HG03095 (cell line): ENCODE measurements at regions not wholly inside any gene's neighbourhood (a gene's known extent, or its start where the extent isn't known, plus 50 kb on each side); places are given as distances from the start of the nearest gene placed in this dataset.
"Not testable (repeated sequence)": the region's sequence is repeated elsewhere in the genome, so short reads cannot be mapped to it uniquely, and the experiment has no call there.

ENCODE experiments used
- ATAC-seq: cut with Tn5 transposase; IDR thresholded peaks from one replicate; pipeline ENCODE4 v1.9.1; 2021; ENCODE audit warnings: moderate library complexity; ENCODE audit not compliant: unreplicated experiment

- no peak for ATAC-seq
These were observed 462.1 kb upstream of the DPP6 start for GRCh38 chr7:153590136-153590535.

- no peak for ATAC-seq
These were observed 461.6 kb upstream of the DPP6 start for GRCh38 chr7:153590571-153590970.

- ATAC-seq, result no peak
These were observed 444.8 kb upstream of the DPP6 start for GRCh38 chr7:153607354-153607753.

GRCh38 chr7:153616711-153617325 is 435.4 kb upstream of the DPP6 start:
- ATAC-seq, result no peak

GRCh38 chr7:153627323-153627722 is 424.9 kb upstream of the DPP6 start:
- ATAC-seq, result no peak

- no peak for ATAC-seq
These were observed 423.8 kb upstream of the DPP6 start for GRCh38 chr7:153628406-153628805.

GRCh38 chr7:153628825-153629224 is 423.4 kb upstream of the DPP6 start:
- no peak for ATAC-seq

- ATAC-seq, result no peak
These were observed 413.3 kb upstream of the DPP6 start for GRCh38 chr7:153638821-153639435.

GRCh38 chr7:153640586-153640985 is 411.6 kb upstream of the DPP6 start:
- ATAC-seq, result peak; percentile 77

- ATAC-seq, result no peak
These were observed 411.0 kb upstream of the DPP6 start for GRCh38 chr7:153641199-153641598.

GRCh38 chr7:153642989-153643388 is 409.2 kb upstream of the DPP6 start:
- ATAC-seq, result no peak

GRCh38 chr7:153657182-153657800 is 394.9 kb upstream of the DPP6 start:
- no peak for ATAC-seq

- no peak for ATAC-seq
These were observed 377.1 kb upstream of the DPP6 start for GRCh38 chr7:153675131-153675530.

GRCh38 chr7:153682628-153683027 is 369.6 kb upstream of the DPP6 start:
- ATAC-seq, result no peak

- no peak for ATAC-seq
These were observed 356.0 kb upstream of the DPP6 start for GRCh38 chr7:153696242-153696641.

- ATAC-seq, result no peak
These were observed 354.2 kb upstream of the DPP6 start for GRCh38 chr7:153698046-153698445.

GRCh38 chr7:153701678-153702077 is 350.5 kb upstream of the DPP6 start:
- ATAC-seq, result no peak

- ATAC-seq, result not testable (repeated sequence)
These were observed 328.3 kb upstream of the DPP6 start for GRCh38 chr7:153723892-153724291.

- ATAC-seq, result not testable (repeated sequence)
These were observed 320.7 kb upstream of the DPP6 start for GRCh38 chr7:153731504-153731903.

GRCh38 chr7:153743434-153743833 is 308.8 kb upstream of the DPP6 start:
- not testable (repeated sequence) for ATAC-seq

GRCh38 chr7:153747969-153748368 is 304.2 kb upstream of the DPP6 start:
- not testable (repeated sequence) for ATAC-seq

- ATAC-seq, result not testable (repeated sequence)
These were observed 303.3 kb upstream of the DPP6 start for GRCh38 chr7:153748885-153749284.
